Activated naive CD4-positive, alpha-beta T cell treated with anti-CD3 and anti-CD28 coated beads, Interleukin-2, amount 10 ng/mL, durations not matched to agents 7 days and 5 days (primary cell): ENCODE measurements at regions not wholly inside any gene's neighbourhood (a gene's known extent, or its start where the extent isn't known, plus 50 kb on each side); places are given as distances from the start of the nearest gene placed in this dataset.

ENCODE experiments used
- CTCF ChIA-PET: fragments of 350-600 bp; sonication (Branson Sonifier 250); formaldehyde crosslinking; loops from one replicate; lab custom pipeline; 2021; ENCODE audit warnings: antibody characterized with exemption; lab: Charles Lee
- DNase-seq: peaks from one replicate; pipeline ENCODE4 v3.0.0-alpha.2; 2020
- H3K27ac Mint-ChIP-seq: one replicate; pipeline ENCODE4 v1.8.0; 2021; ENCODE audit warnings: mild to moderate bottlenecking, moderate library complexity, mixed read lengths
- H3K27me3 Mint-ChIP-seq: one replicate; pipeline ENCODE4 v1.8.0; 2021; ENCODE audit warnings: mild to moderate bottlenecking, mixed read lengths
- H3K36me3 Mint-ChIP-seq: one replicate; pipeline ENCODE4 v1.8.0; 2021; ENCODE audit warnings: mixed read lengths
- H3K4me1 Mint-ChIP-seq: one replicate; pipeline ENCODE4 v1.8.0; 2021; ENCODE audit warnings: mixed read lengths
- H3K4me3 Mint-ChIP-seq: one replicate; pipeline ENCODE4 v1.8.0; 2021; ENCODE audit warnings: mild to moderate bottlenecking, moderate library complexity, mixed read lengths
- H3K9me3 Mint-ChIP-seq: one replicate; pipeline ENCODE4 v1.8.0; 2021; ENCODE audit warnings: mixed read lengths

- CTCF ChIA-PET = no interaction called here
- peaks cover 3% of the 10 kb centered on the region for H3K4me1 Mint-ChIP-seq
- no peak overlapping the region for H3K4me3 Mint-ChIP-seq
- H3K27me3 Mint-ChIP-seq = no peaks in the 10 kb centered on the region
- H3K27ac Mint-ChIP-seq = no peak overlapping the region
- H3K36me3 Mint-ChIP-seq = no peaks in the 10 kb centered on the region
- no peak for DNase-seq
- no peaks in the 10 kb centered on the region for H3K9me3 Mint-ChIP-seq
Observed at GRCh38 chr1:187275346-187275745, 446.6 kb downstream of the PLA2G4A start.

DNA sequence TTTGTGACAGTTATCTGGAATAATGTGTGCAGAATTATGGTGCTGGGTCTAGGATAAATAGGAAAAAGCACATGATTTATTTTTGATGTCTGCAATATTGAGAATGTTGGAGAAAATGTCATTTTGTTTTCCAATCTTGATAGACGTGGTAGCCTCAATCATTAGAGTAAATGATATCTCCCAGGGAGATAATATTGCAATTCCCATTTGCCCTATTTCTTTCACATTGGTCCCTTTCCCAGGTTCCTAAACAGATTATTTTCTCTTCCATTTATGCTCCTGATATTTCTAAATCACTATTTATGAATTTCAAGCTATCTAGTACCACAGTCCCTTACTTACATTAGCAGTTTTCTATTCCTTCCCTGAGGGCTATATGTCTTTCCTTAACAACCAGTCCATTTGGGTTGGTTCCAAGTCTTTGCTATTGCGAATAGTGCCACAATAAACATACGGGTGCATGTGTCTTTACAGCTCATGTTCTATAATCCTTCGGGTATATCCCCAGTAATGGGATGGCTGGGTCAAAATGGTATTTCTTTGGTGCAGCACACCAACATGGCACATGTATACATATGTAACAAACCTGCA is 447.3 kb downstream of the PLA2G4A start:
- Mint-ChIP-seq H3K36me3 (no peaks in the 10 kb centered on the region), H3K27ac (no peak overlapping the region)
- CTCF ChIA-PET = no interaction called here

DNA sequence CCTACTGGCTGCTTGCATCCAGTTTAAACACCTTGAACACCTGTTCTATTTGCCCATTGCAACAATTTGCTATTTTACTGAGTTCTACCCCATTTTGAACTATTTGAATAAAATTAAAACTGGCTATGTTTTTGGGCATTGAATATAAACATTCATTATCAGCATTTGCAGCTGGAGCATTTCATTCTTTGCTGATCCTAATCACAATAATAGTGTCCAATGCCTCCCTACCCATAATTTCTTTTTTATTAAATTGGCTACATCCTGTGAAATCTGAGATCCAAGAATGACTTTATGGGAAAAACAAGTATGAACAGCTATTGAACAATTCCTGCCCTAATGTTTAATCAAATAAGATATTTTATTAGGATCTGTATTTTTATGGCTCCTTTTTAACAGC is 447.9 kb downstream of the PLA2G4A start:
- H3K4me1 Mint-ChIP-seq = peaks cover 3% of the 10 kb centered on the region
- CTCF ChIA-PET = no interaction called here
- DNase-seq = no peak
- H3K4me3 Mint-ChIP-seq = no peak overlapping the region
- H3K27ac Mint-ChIP-seq = no peak overlapping the region
- H3K27me3 Mint-ChIP-seq = no peaks in the 10 kb centered on the region
- H3K9me3 Mint-ChIP-seq = no peaks in the 10 kb centered on the region
- H3K36me3 Mint-ChIP-seq = no peaks in the 10 kb centered on the region

More for the DNA sequence above, 447.3 kb downstream of the PLA2G4A start:
- Mint-ChIP-seq H3K4me3 (no peak overlapping the region), H3K4me1 (peaks cover 3% of the 10 kb centered on the region), H3K9me3 (no peaks in the 10 kb centered on the region), H3K27me3 (no peaks in the 10 kb centered on the region)
- DNase-seq = no peak

DNA sequence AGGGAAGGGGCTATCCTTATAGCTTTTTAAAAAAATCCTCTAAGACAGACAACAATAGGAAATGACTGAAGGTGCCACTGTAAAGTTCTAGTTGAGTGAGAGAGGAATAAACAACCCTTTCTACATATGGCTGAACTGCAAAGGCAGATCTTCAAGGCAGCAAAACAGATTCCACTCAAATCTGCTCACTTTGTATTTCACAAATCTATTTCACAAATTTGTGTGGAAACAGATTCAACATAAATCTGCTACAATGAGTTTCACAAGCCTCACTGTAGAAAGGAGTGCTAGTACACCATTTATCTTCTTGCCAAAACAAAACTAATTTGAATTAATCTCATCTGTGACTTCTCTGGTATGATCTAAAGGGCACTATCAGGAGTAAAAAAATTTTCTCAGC is 451.3 kb downstream of the PLA2G4A start:
- CTCF ChIA-PET = no interaction called here
- no peaks in the 10 kb centered on the region for H3K9me3 Mint-ChIP-seq
- DNase-seq = no peak
- no peaks in the 10 kb centered on the region for H3K27me3 Mint-ChIP-seq
- H3K27ac Mint-ChIP-seq = no peak overlapping the region
- no peak overlapping the region for H3K4me3 Mint-ChIP-seq
- H3K4me1 Mint-ChIP-seq = peaks cover under 1% of the 10 kb centered on the region
- H3K36me3 Mint-ChIP-seq = no peaks in the 10 kb centered on the region

DNA sequence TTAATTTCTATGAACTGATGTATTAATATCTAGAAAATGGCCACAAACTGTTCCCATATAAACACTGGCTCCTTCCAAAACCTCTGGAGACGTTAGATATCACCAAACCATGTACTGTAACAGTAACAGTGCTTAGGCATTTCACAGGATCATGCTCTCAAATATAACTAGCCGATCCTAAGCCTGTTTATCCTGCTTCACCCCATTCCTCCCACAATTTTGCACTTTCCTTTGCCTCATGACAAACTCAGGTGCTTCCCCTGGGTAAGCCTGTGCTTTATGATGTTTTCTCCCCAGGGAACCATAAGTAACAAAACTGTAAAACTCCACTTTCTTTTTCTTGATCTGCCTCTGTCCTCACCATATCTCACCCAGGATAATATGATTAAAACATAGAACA is 452.3 kb downstream of the PLA2G4A start:
- H3K9me3 Mint-ChIP-seq = no peaks in the 10 kb centered on the region
- H3K4me3 Mint-ChIP-seq = no peak overlapping the region
- no peak for DNase-seq
- H3K4me1 Mint-ChIP-seq = no peaks in the 10 kb centered on the region
- H3K27me3 Mint-ChIP-seq = no peaks in the 10 kb centered on the region
- no peak overlapping the region for H3K27ac Mint-ChIP-seq
- CTCF ChIA-PET = no interaction called here
- H3K36me3 Mint-ChIP-seq = no peaks in the 10 kb centered on the region

GRCh38 chr1:187283984-187284383 is 455.2 kb downstream of the PLA2G4A start:
- no peak overlapping the region for H3K27ac Mint-ChIP-seq
- no peaks in the 10 kb centered on the region for H3K27me3 Mint-ChIP-seq
- CTCF ChIA-PET = no interaction called here
- no peaks in the 10 kb centered on the region for H3K4me1 Mint-ChIP-seq
- no peak overlapping the region for H3K4me3 Mint-ChIP-seq
- DNase-seq = no peak
- H3K36me3 Mint-ChIP-seq = no peaks in the 10 kb centered on the region
- H3K9me3 Mint-ChIP-seq = peaks cover 6% of the 10 kb centered on the region

DNA sequence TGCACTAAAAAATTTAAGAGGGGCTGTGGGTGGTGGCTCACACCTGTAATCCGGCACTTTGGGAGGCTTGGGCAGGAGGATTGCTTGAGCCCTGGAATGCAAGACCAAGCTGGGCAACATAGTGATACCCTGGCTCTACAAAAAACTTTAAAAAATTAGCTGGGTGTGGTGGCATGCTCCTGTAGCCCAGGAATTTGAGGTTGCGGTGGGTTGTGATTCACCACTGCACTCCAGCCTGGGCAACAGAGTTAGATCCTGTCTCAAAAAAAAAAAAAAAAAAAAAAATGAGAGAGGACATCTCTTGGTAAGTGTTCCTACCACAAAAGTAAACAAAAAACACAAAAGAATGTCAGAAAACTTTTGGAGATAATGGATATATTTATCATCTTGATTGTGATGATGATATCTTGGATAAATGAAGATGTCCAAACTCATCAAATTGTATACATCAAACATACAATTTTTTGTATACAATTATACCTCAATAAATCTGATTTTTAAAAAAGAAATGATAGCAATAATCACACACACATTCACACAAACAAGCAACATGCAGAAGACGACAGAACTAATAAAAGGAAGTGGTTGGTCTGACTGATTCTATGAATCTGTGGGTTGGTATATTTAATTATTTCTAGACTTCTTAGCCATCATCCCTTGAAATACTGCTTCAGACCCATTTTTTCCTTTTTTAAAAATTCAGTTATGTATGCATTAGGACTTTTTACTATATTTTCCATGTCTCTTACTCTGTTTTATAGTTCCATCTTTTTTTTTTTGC is 465.9 kb downstream of the PLA2G4A start:
- H3K27me3 Mint-ChIP-seq = no peaks in the 10 kb centered on the region
- peaks cover 2% of the 10 kb centered on the region for H3K9me3 Mint-ChIP-seq
- H3K27ac Mint-ChIP-seq = no peak overlapping the region
- no peak for DNase-seq
- CTCF ChIA-PET = no interaction called here
- no peaks in the 10 kb centered on the region for H3K4me1 Mint-ChIP-seq
- H3K36me3 Mint-ChIP-seq = no peaks in the 10 kb centered on the region
- H3K4me3 Mint-ChIP-seq = no peak overlapping the region

DNA sequence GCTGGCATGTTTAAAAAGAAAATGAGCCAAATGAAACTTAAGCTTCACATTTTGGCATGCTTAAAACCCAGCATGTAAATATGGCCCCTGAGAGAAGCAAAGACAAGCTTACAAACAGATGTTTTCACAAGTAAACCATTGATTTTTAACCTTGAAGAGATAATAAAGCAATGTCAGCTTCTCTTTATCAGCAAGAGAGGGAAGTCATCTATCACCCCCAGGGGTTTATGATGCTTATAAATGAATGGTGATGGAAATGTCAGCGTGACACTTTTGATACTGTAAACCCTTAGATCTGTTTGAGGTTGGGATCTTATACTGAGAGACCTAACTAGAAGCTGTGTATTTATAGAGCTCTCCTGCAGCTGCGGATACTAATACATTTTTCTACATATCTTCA is 471.3 kb downstream of the PLA2G4A start:
- Mint-ChIP-seq H3K9me3 (no peaks in the 10 kb centered on the region), H3K36me3 (no peaks in the 10 kb centered on the region), H3K4me3 (no peak overlapping the region), H3K27me3 (no peaks in the 10 kb centered on the region), H3K27ac (no peak overlapping the region), H3K4me1 (no peaks in the 10 kb centered on the region)
- no peak for DNase-seq
- CTCF ChIA-PET = no interaction called here

DNA sequence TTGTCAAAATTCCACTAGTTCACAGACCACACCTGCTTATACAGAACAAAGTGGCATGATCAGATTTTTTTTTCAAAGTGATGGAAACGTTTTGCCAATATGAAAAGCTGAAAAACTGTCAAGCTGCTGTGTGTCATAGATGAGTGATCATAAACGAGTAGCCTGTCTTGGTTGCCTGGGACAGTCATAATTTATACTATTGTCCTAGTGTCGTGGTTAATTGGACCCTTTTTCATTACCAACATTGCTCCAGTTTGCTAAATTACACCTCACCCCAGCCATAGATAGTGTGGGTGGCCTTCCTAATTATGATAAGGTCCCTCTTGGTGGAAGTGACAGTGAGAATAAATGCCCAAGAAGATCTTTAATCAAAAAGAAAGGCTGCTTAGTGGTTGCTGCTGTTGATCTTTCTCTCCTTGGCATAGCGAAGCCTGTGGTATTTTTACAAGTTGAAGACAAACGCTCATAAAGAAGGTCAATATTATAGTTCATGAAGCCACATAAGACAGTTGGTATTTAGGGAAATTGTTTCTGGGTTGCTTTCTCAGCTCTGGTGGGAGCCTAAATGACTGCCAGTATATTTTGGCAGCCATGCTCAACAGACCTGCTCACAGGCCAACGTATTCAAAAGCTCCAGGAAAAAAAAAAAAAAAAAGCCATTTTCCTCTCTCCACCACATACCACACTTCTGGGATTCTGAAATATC is 478.1 kb downstream of the PLA2G4A start:
- CTCF ChIA-PET = no interaction called here
- no peaks in the 10 kb centered on the region for H3K36me3 Mint-ChIP-seq
- no peak overlapping the region for H3K4me3 Mint-ChIP-seq
- no peaks in the 10 kb centered on the region for H3K4me1 Mint-ChIP-seq
- H3K27me3 Mint-ChIP-seq = no peaks in the 10 kb centered on the region
- no peak for DNase-seq
- peaks cover 2% of the 10 kb centered on the region for H3K9me3 Mint-ChIP-seq
- H3K27ac Mint-ChIP-seq = no peak overlapping the region

GRCh38 chr1:187310038-187310631 is 481.4 kb downstream of the PLA2G4A start:
- H3K36me3 Mint-ChIP-seq = no peaks in the 10 kb centered on the region
- no peak for DNase-seq
- CTCF ChIA-PET = no interaction called here
- no peak overlapping the region for H3K4me3 Mint-ChIP-seq
- peaks cover 2% of the 10 kb centered on the region for H3K9me3 Mint-ChIP-seq
- H3K27me3 Mint-ChIP-seq = no peaks in the 10 kb centered on the region
- H3K4me1 Mint-ChIP-seq = no peaks in the 10 kb centered on the region
- no peak overlapping the region for H3K27ac Mint-ChIP-seq

- Mint-ChIP-seq H3K36me3 (no peaks in the 10 kb centered on the region), H3K27ac (no peak overlapping the region), H3K4me3 (no peak overlapping the region), H3K9me3 (peaks cover 3% of the 10 kb centered on the region), H3K4me1 (no peaks in the 10 kb centered on the region), H3K27me3 (no peaks in the 10 kb centered on the region)
- CTCF ChIA-PET = no interaction called here
- DNase-seq = no peak
Observed at GRCh38 chr1:187313115-187313514, 484.4 kb downstream of the PLA2G4A start.

- CTCF ChIA-PET = no interaction called here
- no peaks in the 10 kb centered on the region for H3K9me3 Mint-ChIP-seq
- no peaks in the 10 kb centered on the region for H3K36me3 Mint-ChIP-seq
- no peaks in the 10 kb centered on the region for H3K4me1 Mint-ChIP-seq
- H3K27ac Mint-ChIP-seq = no peak overlapping the region
- H3K4me3 Mint-ChIP-seq = no peak overlapping the region
- H3K27me3 Mint-ChIP-seq = no peaks in the 10 kb centered on the region
- DNase-seq = no peak
Observed at GRCh38 chr1:187326557-187326956, 497.8 kb downstream of the PLA2G4A start.

DNA sequence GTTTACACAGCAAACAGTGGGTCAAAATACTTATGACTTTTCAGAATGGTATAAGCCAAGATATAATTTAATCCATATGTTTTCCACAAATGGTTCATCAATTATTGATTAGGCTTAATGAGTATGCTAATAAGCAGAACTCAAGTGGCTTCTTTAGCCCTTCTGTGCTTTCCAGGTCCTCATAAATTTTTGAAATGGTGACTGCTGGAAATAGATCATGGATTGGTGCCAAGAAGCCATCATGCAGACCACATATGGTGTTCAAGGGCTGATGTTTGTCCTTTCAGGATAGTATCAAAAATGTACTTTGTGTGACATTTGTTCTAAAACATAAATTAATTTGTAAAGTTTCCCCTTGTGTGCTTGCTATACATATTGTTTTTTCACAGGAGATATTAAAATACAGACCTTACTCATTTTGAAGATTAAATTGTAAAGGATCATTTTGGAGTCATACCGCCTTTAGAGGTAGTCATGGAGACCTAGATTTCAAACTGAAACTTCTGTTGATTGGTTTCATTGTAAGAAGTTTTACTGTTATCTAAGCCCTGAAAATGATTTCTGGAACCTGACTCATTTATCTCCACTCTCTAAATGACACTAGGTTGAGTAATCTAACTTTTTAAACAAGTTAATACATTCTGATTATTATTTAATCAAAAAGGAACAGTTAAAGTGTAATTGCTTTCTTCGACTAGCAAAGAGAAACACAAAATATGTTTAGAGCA is 507.9 kb downstream of the PLA2G4A start:
- CTCF ChIA-PET = no interaction called here
- H3K36me3 Mint-ChIP-seq = no peaks in the 10 kb centered on the region
- no peak overlapping the region for H3K27ac Mint-ChIP-seq
- peaks cover 4% of the 10 kb centered on the region for H3K9me3 Mint-ChIP-seq
- H3K27me3 Mint-ChIP-seq = no peaks in the 10 kb centered on the region
- no peak overlapping the region for H3K4me3 Mint-ChIP-seq
- no peak for DNase-seq
- H3K4me1 Mint-ChIP-seq = no peaks in the 10 kb centered on the region

GRCh38 chr1:187338762-187339412 is 510.1 kb downstream of the PLA2G4A start:
- no peaks in the 10 kb centered on the region for H3K9me3 Mint-ChIP-seq
- CTCF ChIA-PET = no interaction called here
- H3K27me3 Mint-ChIP-seq = no peaks in the 10 kb centered on the region
- H3K27ac Mint-ChIP-seq = no peak overlapping the region
- H3K4me3 Mint-ChIP-seq = no peak overlapping the region
- no peaks in the 10 kb centered on the region for H3K36me3 Mint-ChIP-seq
- no peaks in the 10 kb centered on the region for H3K4me1 Mint-ChIP-seq
- no peak for DNase-seq
